ENCODE measurements at regions not wholly inside any gene's neighbourhood (a gene's known extent, or its start where the extent isn't known, plus 50 kb on each side); places are given as distances from the start of the nearest gene placed in this dataset.

DNA sequence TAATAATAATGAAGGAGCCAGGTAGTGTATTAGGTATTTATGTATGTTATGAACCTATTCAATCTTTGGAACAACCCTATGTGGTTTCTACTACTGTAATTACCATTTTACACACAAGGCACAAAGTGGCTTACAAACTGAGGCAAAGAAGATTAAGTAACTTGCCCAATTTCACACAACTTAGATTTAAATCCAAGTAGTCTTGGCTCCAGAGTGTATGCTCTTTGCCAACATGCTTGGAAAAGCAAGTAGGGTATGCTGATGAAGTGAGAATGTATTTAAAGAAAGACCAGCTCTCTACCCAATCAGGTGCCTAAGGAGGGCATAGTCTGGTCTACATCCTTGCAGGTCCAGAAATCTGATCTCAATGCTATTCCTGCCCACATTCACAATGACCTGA is 463.2 kb downstream of the METTL15 start:
- CTCF ChIA-PET, result no interaction called here
- H3K27ac ChIP-seq (ENCODE audit: insufficient read depth, low read depth, low read length), result no peak overlapping the region
- H3K9me3 ChIP-seq (replicated peaks; ENCODE audit: control insufficient read depth, insufficient read depth, low read length), result no peaks in the 10 kb centered on the region
- H3K79me2 ChIP-seq (ENCODE audit: control insufficient read depth, insufficient read depth, low read length), result no peaks in the 10 kb centered on the region
- FAIRE-seq, result no peak
- H3K4me3 ChIP-seq (replicated peaks in 1 of 3; ENCODE audit: insufficient read depth in 1 of 3, low read depth in 1 of 3, low read length in 3 of 3), result no peak overlapping the region
- dilution Hi-C loops (cut with MboI; ENCODE audit: extremely low pct_ligation_motif_present, low sequenced_read_pairs) (no loop called here), intact Hi-C loops (cut with micrococcal nuclease) (no loop called here)
- no peak for DNase-seq (ENCODE audit: low read depth, low spot score)
- H2AFZ ChIP-seq (ENCODE audit: low read depth, low read length), result no peak overlapping the region
- H3K4me2 ChIP-seq (ENCODE audit: insufficient read depth, low read length), result no peak overlapping the region
- H3K9me1 ChIP-seq (replicated peaks; ENCODE audit: control insufficient read depth, extremely low read depth, insufficient read depth, low read length), result no peaks in the 10 kb centered on the region
- no peaks in the 10 kb centered on the region for H3K36me3 ChIP-seq (ENCODE audit: control insufficient read depth in 2 of 2, extremely low read depth in 1 of 2, insufficient read depth in 2 of 2, low read length in 2 of 2)
- peaks cover 8% of the 10 kb centered on the region for H3K4me1 ChIP-seq (ENCODE audit: control insufficient read depth, extremely low read depth, insufficient read depth, low read length)
- no peaks in the 10 kb centered on the region for H4K20me1 ChIP-seq (replicated peaks; ENCODE audit: control insufficient read depth, extremely low read depth, insufficient read depth, low read length)
- H3K27me3 ChIP-seq (ENCODE audit: control insufficient read depth in 2 of 2, insufficient read depth in 2 of 2, low read length in 2 of 2), result no peaks in the 10 kb centered on the region
- POLR2A ChIA-PET, result no interaction called here
- H3K9ac ChIP-seq (replicated peaks; ENCODE audit: extremely low read depth, insufficient read depth, low read length), result no peak overlapping the region
- no peak for TF ChIP-seq GATA2 (IDR thresholded peaks at IDR 0.05; ENCODE audit: insufficient read depth, insufficient read length, low read depth, low read length)
- no peak for TF ChIP-seq POLR2A (IDR thresholded peaks at IDR 0.05; ENCODE audit: low read depth, low read length)
- TF ChIP-seq MYC (IDR thresholded peaks at IDR 0.05; ENCODE audit: low read depth, low read length), result no peak
- TF ChIP-seq POLR2AphosphoS5 (IDR thresholded peaks at IDR 0.05; ENCODE audit: insufficient read depth, low read depth, low read length), result no peak
- no peak for TF ChIP-seq MAX (IDR thresholded peaks at IDR 0.05; ENCODE audit: insufficient read depth, insufficient read length)
- TF ChIP-seq JUN (IDR thresholded peaks at IDR 0.05; ENCODE audit: borderline replicate concordance, insufficient read depth, insufficient read length, low read depth), result no peak
- no peak for TF ChIP-seq FOS (IDR thresholded peaks at IDR 0.05; ENCODE audit: borderline replicate concordance, insufficient read depth, low read length)
- TF ChIP-seq, protein P1, sequence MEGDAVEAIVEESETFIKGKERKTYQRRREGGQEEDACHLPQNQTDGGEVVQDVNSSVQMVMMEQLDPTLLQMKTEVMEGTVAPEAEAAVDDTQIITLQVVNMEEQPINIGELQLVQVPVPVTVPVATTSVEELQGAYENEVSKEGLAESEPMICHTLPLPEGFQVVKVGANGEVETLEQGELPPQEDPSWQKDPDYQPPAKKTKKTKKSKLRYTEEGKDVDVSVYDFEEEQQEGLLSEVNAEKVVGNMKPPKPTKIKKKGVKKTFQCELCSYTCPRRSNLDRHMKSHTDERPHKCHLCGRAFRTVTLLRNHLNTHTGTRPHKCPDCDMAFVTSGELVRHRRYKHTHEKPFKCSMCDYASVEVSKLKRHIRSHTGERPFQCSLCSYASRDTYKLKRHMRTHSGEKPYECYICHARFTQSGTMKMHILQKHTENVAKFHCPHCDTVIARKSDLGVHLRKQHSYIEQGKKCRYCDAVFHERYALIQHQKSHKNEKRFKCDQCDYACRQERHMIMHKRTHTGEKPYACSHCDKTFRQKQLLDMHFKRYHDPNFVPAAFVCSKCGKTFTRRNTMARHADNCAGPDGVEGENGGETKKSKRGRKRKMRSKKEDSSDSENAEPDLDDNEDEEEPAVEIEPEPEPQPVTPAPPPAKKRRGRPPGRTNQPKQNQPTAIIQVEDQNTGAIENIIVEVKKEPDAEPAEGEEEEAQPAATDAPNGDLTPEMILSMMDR (IDR thresholded peaks at IDR 0.05; ENCODE audit: extremely low read depth in 1 of 2, insufficient read depth in 1 of 2, low read depth in 1 of 2, low read length in 2 of 2), result no peak
- TF ChIP-seq EZH2 (IDR thresholded peaks at IDR 0.05; ENCODE audit: borderline replicate concordance, low read depth, low read length, severe bottlenecking), result no peak
- BruUV-seq (replicated peaks), result no TSS peak
